ENCODE measurements at regions not wholly inside any gene's neighbourhood (a gene's known extent, or its start where the extent isn't known, plus 50 kb on each side); places are given as distances from the start of the nearest gene placed in this dataset.
"Not testable (repeated sequence)": the region's sequence is repeated elsewhere in the genome, so short reads cannot be mapped to it uniquely, and the experiment has no call there.

GRCh38 chr6:81148751-81149150, 603.7 kb downstream of the TENT5A start:
- DNase-seq (ENCODE audit: low read depth in 3 of 3, low spot score in 2 of 3) = no peak

- no peak for DNase-seq (ENCODE audit: low read depth in 3 of 3, low spot score in 2 of 3)
Measured at GRCh38 chr6:81145506-81145905, 607.0 kb downstream of the TENT5A start.

- no peak for DNase-seq (ENCODE audit: low read depth in 3 of 3, low spot score in 2 of 3)
Measured at GRCh38 chr6:81144346-81144745, 608.1 kb downstream of the TENT5A start.

GRCh38 chr6:81138236-81138635, 614.2 kb downstream of the TENT5A start:
- no peak for DNase-seq (ENCODE audit: low read depth in 3 of 3, low spot score in 2 of 3)

- DNase-seq (ENCODE audit: low read depth in 3 of 3, low spot score in 2 of 3) = no peak
Measured at GRCh38 chr6:81130969-81131368, 621.5 kb downstream of the TENT5A start.

GRCh38 chr6:81130061-81130460, 622.4 kb downstream of the TENT5A start:
- no peak for DNase-seq (ENCODE audit: low read depth in 3 of 3, low spot score in 2 of 3)

GRCh38 chr6:81128671-81129070, 623.8 kb downstream of the TENT5A start:
- no peak for DNase-seq (ENCODE audit: low read depth in 3 of 3, low spot score in 2 of 3)

GRCh38 chr6:81126150-81126549, 626.3 kb downstream of the TENT5A start:
- no peak for DNase-seq (ENCODE audit: low read depth in 3 of 3, low spot score in 2 of 3)

GRCh38 chr6:81120280-81120679, 632.2 kb downstream of the TENT5A start:
- DNase-seq (ENCODE audit: low read depth in 3 of 3, low spot score in 2 of 3) = no peak

GRCh38 chr6:81105998-81106397, 646.5 kb downstream of the TENT5A start:
- DNase-seq (ENCODE audit: low read depth in 3 of 3, low spot score in 2 of 3) = no peak

GRCh38 chr6:81098109-81098814, 654.2 kb downstream of the TENT5A start:
- DNase-seq (ENCODE audit: low read depth in 3 of 3, low spot score in 2 of 3) = no peak

- not testable (repeated sequence) for DNase-seq (ENCODE audit: low read depth in 3 of 3, low spot score in 2 of 3)
Measured at GRCh38 chr6:81096464-81096863, 656.0 kb downstream of the TENT5A start.

GRCh38 chr6:81093051-81093450, 659.4 kb downstream of the TENT5A start:
- no peak for DNase-seq (ENCODE audit: low read depth in 3 of 3, low spot score in 2 of 3)

- DNase-seq (ENCODE audit: low read depth in 3 of 3, low spot score in 2 of 3) = no peak
Measured at GRCh38 chr6:81088145-81088544, 664.3 kb downstream of the TENT5A start.

- no peak for DNase-seq (ENCODE audit: low read depth in 3 of 3, low spot score in 2 of 3)
Measured at GRCh38 chr6:81086991-81087390, 665.5 kb downstream of the TENT5A start.

- DNase-seq (ENCODE audit: low read depth in 3 of 3, low spot score in 2 of 3) = no peak
Measured at GRCh38 chr6:81085431-81085790, 667.1 kb downstream of the TENT5A start.

- no peak for DNase-seq (ENCODE audit: low read depth in 3 of 3, low spot score in 2 of 3)
Measured at GRCh38 chr6:81084776-81085430, 667.6 kb downstream of the TENT5A start.

- no peak for DNase-seq (ENCODE audit: low read depth in 3 of 3, low spot score in 2 of 3)
Measured at GRCh38 chr6:81075974-81076373, 676.5 kb downstream of the TENT5A start.

- DNase-seq (ENCODE audit: low read depth in 3 of 3, low spot score in 2 of 3) = no peak
Measured at GRCh38 chr6:81073318-81073717, 679.2 kb downstream of the TENT5A start.

GRCh38 chr6:81071121-81071520, 681.4 kb downstream of the TENT5A start:
- no peak for DNase-seq (ENCODE audit: low read depth in 3 of 3, low spot score in 2 of 3)

- DNase-seq (ENCODE audit: low read depth in 3 of 3, low spot score in 2 of 3) = no peak
Measured at GRCh38 chr6:81067057-81067456, 685.4 kb downstream of the TENT5A start.

GRCh38 chr6:81063891-81064290, 688.6 kb downstream of the TENT5A start:
- no peak for DNase-seq (ENCODE audit: low read depth in 3 of 3, low spot score in 2 of 3)

GRCh38 chr6:81054036-81054435, 698.4 kb downstream of the TENT5A start:
- DNase-seq (ENCODE audit: low read depth in 3 of 3, low spot score in 2 of 3) = no peak
